ENCODE measurements at regions not wholly inside any gene's neighbourhood (a gene's known extent, or its start where the extent isn't known, plus 50 kb on each side); places are given as distances from the start of the nearest gene placed in this dataset.

- no peak for TF ChIP-seq CTCF (IDR thresholded peaks at IDR 0.05 in 4 of 5, conservative IDR thresholded peaks at IDR 0.05 in 1 of 5)
- no peak for TF ChIP-seq POLR2A (IDR thresholded peaks at IDR 0.05)
These were observed 1955.2 kb downstream of the TP53TG3F start for GRCh38 chr16:35414563-35414962.

Measured in gastrocnemius medialis (tissue), 4 donors.